Large intestine (tissue), 3 donors: ENCODE measurements at regions not wholly inside any gene's neighbourhood (a gene's known extent, or its start where the extent isn't known, plus 50 kb on each side); places are given as distances from the start of the nearest gene placed in this dataset.

Experiments used
- DNase-seq, 2 donors: peaks; one replicate each; pipeline versions ENCODE4 v3.0.0 to v3.0.0-alpha.2; 2013
- H3K27ac ChIP-seq: one replicate; pipeline ENCODE4 v1.5.1; 2013; ENCODE audit warnings: low read length
- H3K27me3 ChIP-seq: 2 replicates; pipeline ENCODE4 v1.6.1; 2013; ENCODE audit warnings: low read length; ENCODE audit not compliant: control insufficient read depth, insufficient read depth
- H3K36me3 ChIP-seq: 2 replicates; pipeline ENCODE4 v1.6.1; 2013; ENCODE audit warnings: low read length; ENCODE audit not compliant: control insufficient read depth, insufficient read depth
- H3K4me1 ChIP-seq: one replicate; pipeline ENCODE4 v1.6.1; 2013; ENCODE audit warnings: low read length; ENCODE audit not compliant: control insufficient read depth, insufficient read depth
- H3K4me3 ChIP-seq: one replicate; pipeline ENCODE4 v1.5.1; 2013; ENCODE audit warnings: low read length
- H3K9me3 ChIP-seq: one replicate; pipeline ENCODE4 v1.6.1; 2013; ENCODE audit warnings: mild to moderate bottlenecking, low read depth, low read length, moderate library complexity; ENCODE audit not compliant: control insufficient read depth
- WGBS: methylation state at CpG from one replicate; pipeline ENCODE4 v1.1.5; 2013; ENCODE audit warnings: low lambda C conversion rate; ENCODE audit not compliant: insufficient coverage; 5-methylcytosine and 5-hydroxymethylcytosine counted together

GRCh38 chrX:22392133-22392948, 119.6 kb downstream of the CBLL2 start:
- no CpG with 5 or more reads among the region's 10 CpGs for WGBS
- Histone ChIP-seq H3K4me3 (no peak overlapping the region), H3K27ac (no peak overlapping the region), H3K36me3 (no peaks in the 10 kb centered on the region), H3K27me3 (no peaks in the 10 kb centered on the region), H3K4me1 (no peaks in the 10 kb centered on the region), H3K9me3 (no peaks in the 10 kb centered on the region)
- DNase-seq = no peak

GRCh38 chrX:22395372-22395771, 122.7 kb downstream of the CBLL2 start:
- no peaks in the 10 kb centered on the region for H3K9me3 ChIP-seq
- no peaks in the 10 kb centered on the region for H3K36me3 ChIP-seq
- no peak overlapping the region for H3K4me3 ChIP-seq
- no peaks in the 10 kb centered on the region for H3K27me3 ChIP-seq
- no CpG with 5 or more reads among the region's 4 CpGs for WGBS
- no peak overlapping the region for H3K27ac ChIP-seq
- no peaks in the 10 kb centered on the region for H3K4me1 ChIP-seq
- no peak for DNase-seq

GRCh38 chrX:22396408-22396807, 123.7 kb downstream of the CBLL2 start:
- Histone ChIP-seq H3K27me3 (no peaks in the 10 kb centered on the region), H3K36me3 (no peaks in the 10 kb centered on the region), H3K27ac (no peak overlapping the region), H3K4me3 (no peak overlapping the region), H3K4me1 (no peaks in the 10 kb centered on the region), H3K9me3 (no peaks in the 10 kb centered on the region)
- no peak for DNase-seq
- no CpG with 5 or more reads among the region's 2 CpGs for WGBS

GRCh38 chrX:22397566-22397965, 124.9 kb downstream of the CBLL2 start:
- no peaks in the 10 kb centered on the region for H3K36me3 ChIP-seq
- no peaks in the 10 kb centered on the region for H3K4me1 ChIP-seq
- no CpG with 5 or more reads among the region's 1 CpG for WGBS
- H3K27ac ChIP-seq = no peak overlapping the region
- no peaks in the 10 kb centered on the region for H3K27me3 ChIP-seq
- DNase-seq = no peak
- no peak overlapping the region for H3K4me3 ChIP-seq
- H3K9me3 ChIP-seq = no peaks in the 10 kb centered on the region

DNA sequence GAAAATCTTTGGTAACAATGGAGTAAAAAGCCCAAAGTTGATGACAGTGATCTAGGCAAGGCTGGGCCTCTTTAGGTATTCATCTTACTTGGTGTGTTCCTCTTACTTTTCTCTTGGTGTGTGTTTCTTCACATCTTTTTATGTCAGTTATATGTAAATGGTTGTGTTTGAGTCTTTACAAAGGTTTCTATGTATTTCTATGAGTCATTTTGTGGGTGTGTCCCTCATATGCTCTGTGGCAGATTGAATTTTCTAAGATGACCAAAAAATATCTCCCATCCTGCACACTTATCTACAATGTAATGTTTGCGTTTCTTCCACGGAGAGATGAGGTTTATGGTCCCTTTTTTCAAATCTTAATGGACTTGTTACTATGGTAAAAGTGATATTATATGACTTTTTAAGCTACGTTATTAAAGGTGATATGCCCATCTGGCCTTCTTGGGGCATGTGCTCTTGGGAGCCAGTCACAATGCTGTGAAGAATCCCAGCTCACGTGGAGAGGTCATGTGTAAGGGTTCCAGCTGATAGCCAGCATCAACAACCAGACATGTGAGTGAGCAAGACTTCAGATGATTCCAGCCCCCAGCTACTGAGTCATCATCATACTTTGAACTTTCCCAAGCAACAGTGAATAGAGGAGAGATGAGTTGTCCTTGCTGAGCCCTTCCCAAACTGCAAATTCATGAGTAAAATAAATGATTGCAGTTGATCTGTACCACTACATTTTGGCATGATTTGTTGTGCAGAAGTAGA, 126.9 kb downstream of the CBLL2 start:
- Histone ChIP-seq H3K36me3 (no peaks in the 10 kb centered on the region), H3K4me1 (no peaks in the 10 kb centered on the region), H3K27me3 (no peaks in the 10 kb centered on the region), H3K27ac (no peak overlapping the region), H3K4me3 (no peak overlapping the region), H3K9me3 (no peaks in the 10 kb centered on the region)
- no CpG with 5 or more reads among the region's 4 CpGs for WGBS
- no peak for DNase-seq

DNA sequence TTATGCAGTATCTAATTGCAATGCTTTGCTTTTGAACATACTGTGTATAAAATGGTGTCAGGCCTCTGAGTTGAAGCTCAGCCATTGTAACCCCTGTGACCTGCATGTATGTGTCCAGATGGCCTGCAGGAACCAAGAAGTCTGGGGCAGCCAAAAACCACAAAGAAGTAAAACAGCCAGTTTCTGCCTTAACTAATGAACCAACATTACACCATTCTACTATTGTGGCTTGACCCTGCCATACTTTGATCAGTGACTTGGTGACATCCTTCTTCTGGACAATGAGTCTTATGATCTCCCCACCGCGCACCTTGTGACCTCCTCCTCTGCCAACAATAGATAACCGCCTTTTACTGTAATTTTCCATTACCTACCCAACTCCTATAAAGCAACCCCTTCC, 131.6 kb downstream of the CBLL2 start:
- H3K4me3 ChIP-seq = no peak overlapping the region
- WGBS = 80% methylated on average over 1 of the region's 3 CpGs
- no peaks in the 10 kb centered on the region for H3K27me3 ChIP-seq
- H3K27ac ChIP-seq = no peak overlapping the region
- H3K4me1 ChIP-seq = no peaks in the 10 kb centered on the region
- H3K36me3 ChIP-seq = no peaks in the 10 kb centered on the region
- no peaks in the 10 kb centered on the region for H3K9me3 ChIP-seq
- no peak for DNase-seq

GRCh38 chrX:22406201-22406737, 133.6 kb downstream of the CBLL2 start:
- H3K27ac ChIP-seq = no peak overlapping the region
- H3K27me3 ChIP-seq = no peaks in the 10 kb centered on the region
- H3K36me3 ChIP-seq = no peaks in the 10 kb centered on the region
- no peak overlapping the region for H3K4me3 ChIP-seq
- WGBS = no CpG with 5 or more reads among the region's 5 CpGs
- H3K4me1 ChIP-seq = no peaks in the 10 kb centered on the region
- H3K9me3 ChIP-seq = no peaks in the 10 kb centered on the region
- no peak for DNase-seq

DNA sequence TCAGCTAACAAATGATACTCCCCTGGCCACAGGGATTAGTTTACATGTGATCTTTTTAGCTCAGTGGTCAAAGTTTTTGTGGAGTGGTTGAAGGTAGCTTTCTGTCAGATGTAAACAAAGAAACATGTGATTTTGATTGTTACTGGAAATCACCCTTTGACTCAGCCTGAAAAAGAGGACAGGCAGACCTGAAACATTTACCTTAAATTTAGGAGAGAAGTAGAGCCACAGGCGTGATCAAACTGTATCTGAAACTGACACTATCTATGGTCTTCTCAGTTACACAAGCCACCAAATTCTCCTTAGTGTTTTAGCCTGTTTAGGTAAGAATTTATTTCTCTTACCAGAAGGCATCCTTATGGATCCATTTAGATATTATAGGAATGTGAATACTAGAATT, 136.7 kb downstream of the CBLL2 start:
- Histone ChIP-seq H3K27me3 (no peaks in the 10 kb centered on the region), H3K9me3 (no peaks in the 10 kb centered on the region), H3K4me1 (no peaks in the 10 kb centered on the region), H3K4me3 (no peak overlapping the region), H3K27ac (no peak overlapping the region), H3K36me3 (no peaks in the 10 kb centered on the region)
- no CpG with 5 or more reads among the region's 1 CpG for WGBS
- DNase-seq = no peak

DNA sequence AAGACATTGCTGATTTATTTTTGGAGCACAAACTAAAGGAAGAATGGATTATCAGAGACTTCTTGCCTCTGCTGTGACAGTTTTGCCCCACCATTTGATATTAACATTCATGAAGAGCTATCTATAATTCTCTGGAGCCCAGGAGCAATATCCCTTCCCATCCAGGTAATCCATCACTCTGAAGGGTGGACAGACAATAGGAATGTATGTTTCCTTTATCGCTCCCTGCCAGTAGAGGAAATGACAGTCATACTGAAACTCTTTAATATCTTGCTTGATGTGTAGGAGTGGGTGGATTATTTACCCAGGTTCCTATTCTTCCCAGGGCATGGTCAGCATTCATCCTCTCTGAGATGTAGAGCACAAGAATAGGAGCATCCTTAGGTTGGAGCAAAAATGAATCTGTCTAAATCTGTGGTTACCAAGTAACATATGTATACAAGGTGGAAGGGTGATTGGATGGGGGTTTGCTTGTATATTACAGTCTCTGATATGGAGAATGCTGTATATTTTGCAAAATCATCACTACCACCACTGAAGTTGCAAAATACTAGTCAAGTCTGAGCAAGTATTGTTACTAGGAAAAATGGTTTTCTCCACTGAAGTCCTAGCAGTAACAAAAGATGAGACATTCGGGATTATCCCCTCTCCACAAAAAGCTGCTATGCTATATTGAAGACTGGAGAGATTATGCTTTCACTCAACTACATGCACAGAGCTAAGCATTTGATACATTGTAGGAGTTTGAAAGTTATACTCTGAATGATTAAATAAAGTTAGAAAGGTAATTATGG, 151.6 kb downstream of the CBLL2 start:
- Histone ChIP-seq H3K4me3 (no peak overlapping the region), H3K4me1 (no peaks in the 10 kb centered on the region), H3K27ac (no peak overlapping the region), H3K36me3 (no peaks in the 10 kb centered on the region), H3K9me3 (no peaks in the 10 kb centered on the region), H3K27me3 (no peaks in the 10 kb centered on the region)
- WGBS = no CpG with 5 or more reads among the region's 2 CpGs
- no peak for DNase-seq

- no CpG with 5 or more reads among the region's 1 CpG for WGBS
Observed at GRCh38 chrX:22424919-22425318, 152.2 kb downstream of the CBLL2 start.

More at GRCh38 chrX:22424919-22425318, 152.2 kb downstream of the CBLL2 start:
- no peaks in the 10 kb centered on the region for H3K4me1 ChIP-seq
- no peak for DNase-seq
- no peaks in the 10 kb centered on the region for H3K36me3 ChIP-seq
- no peaks in the 10 kb centered on the region for H3K9me3 ChIP-seq
- no peaks in the 10 kb centered on the region for H3K27me3 ChIP-seq
- H3K4me3 ChIP-seq = no peak overlapping the region
- H3K27ac ChIP-seq = no peak overlapping the region
